ENCODE measurements at regions not wholly inside any gene's neighbourhood (a gene's known extent, or its start where the extent isn't known, plus 50 kb on each side); places are given as distances from the start of the nearest gene placed in this dataset.

GRCh38 chr2:34098256-34098655 is 499.2 kb upstream of the FAM98A start:
- Histone ChIP-seq H3K9me3 (ENCODE audit: low read length) (no peaks in the 10 kb centered on the region), H3K9me2 (replicated peaks; ENCODE audit: low read length) (no peaks in the 10 kb centered on the region), H3K4me3 (ENCODE audit: low read length) (no peak overlapping the region), H3K27ac (ENCODE audit: low read length) (no peak overlapping the region), H3F3A (ENCODE audit: low read length, unreplicated experiment) (no peaks in the 10 kb centered on the region), H3K79me2 (ENCODE audit: low read length) (no peaks in the 10 kb centered on the region), H4K20me1 (ENCODE audit: low read length) (no peaks in the 10 kb centered on the region), H3K4me2 (ENCODE audit: low read length) (no peak overlapping the region), H3K9ac (ENCODE audit: low read length) (no peak overlapping the region), H2AFZ (ENCODE audit: low read length) (no peak overlapping the region), H3K4me1 (ENCODE audit: insufficient read depth, low read length) (peaks cover 1% of the 10 kb centered on the region), H3K27me3 (ENCODE audit: low read length) (no peaks in the 10 kb centered on the region), H3K36me3 (ENCODE audit: low read depth, low read length) (no peaks in the 10 kb centered on the region)
- CTCF ChIA-PET = no interaction called here
- ATAC-seq = no peak
- no TSS peak for BruUV-seq (replicated peaks)
- POLR2A ChIA-PET (ENCODE audit: unreplicated experiment) = no interaction called here
- DNase-seq = no peak
- intact Hi-C loops (cut with micrococcal nuclease) = loop anchor here (10.0 kb wide), 1 partner anchor 257 kb away; no protein-coding TSS in a partner anchor
- no peak for TF ChIP-seq EZH2phosphoT487 (IDR thresholded peaks at IDR 0.05; ENCODE audit: borderline replicate concordance, low read length)
- no peak for TF ChIP-seq EZH2 (IDR thresholded peaks at IDR 0.05; ENCODE audit: low read length, unreplicated experiment)
- TF ChIP-seq CTCF (conservative IDR thresholded peaks at IDR 0.05; ENCODE audit: low read depth, low read length) = no peak

GRCh38 chr2:34096562-34097171 is 497.6 kb upstream of the FAM98A start:
- ChIA-PET POLR2A (ENCODE audit: unreplicated experiment) (no interaction called here), CTCF (no interaction called here)
- Histone ChIP-seq H3K9ac (ENCODE audit: low read length) (no peak overlapping the region), H3K36me3 (ENCODE audit: low read depth, low read length) (no peaks in the 10 kb centered on the region), H3K79me2 (ENCODE audit: low read length) (no peaks in the 10 kb centered on the region), H3F3A (ENCODE audit: low read length, unreplicated experiment) (no peaks in the 10 kb centered on the region), H3K9me3 (ENCODE audit: low read length) (no peaks in the 10 kb centered on the region), H3K9me2 (replicated peaks; ENCODE audit: low read length) (no peaks in the 10 kb centered on the region), H2AFZ (ENCODE audit: low read length) (no peak overlapping the region), H3K27ac (ENCODE audit: low read length) (no peak overlapping the region), H3K27me3 (ENCODE audit: low read length) (peaks cover 3% of the 10 kb centered on the region; the same call in 1 of the 2 replicates), H3K4me2 (ENCODE audit: low read length) (no peak overlapping the region), H4K20me1 (ENCODE audit: low read length) (no peaks in the 10 kb centered on the region), H3K4me3 (ENCODE audit: low read length) (no peak overlapping the region), H3K4me1 (ENCODE audit: insufficient read depth, low read length) (no peaks in the 10 kb centered on the region)
- peak; percentile 85 for TF ChIP-seq CTCF (conservative IDR thresholded peaks at IDR 0.05; ENCODE audit: low read depth, low read length)
- no peak for TF ChIP-seq EZH2phosphoT487 (IDR thresholded peaks at IDR 0.05; ENCODE audit: borderline replicate concordance, low read length)
- intact Hi-C loops (cut with micrococcal nuclease) = loop anchor here (10.0 kb wide), 1 partner anchor 258 kb away; no protein-coding TSS in a partner anchor
- peak; percentile 84 for DNase-seq
- BruUV-seq (replicated peaks) = no TSS peak
- ATAC-seq = peak; percentile 69

DNA sequence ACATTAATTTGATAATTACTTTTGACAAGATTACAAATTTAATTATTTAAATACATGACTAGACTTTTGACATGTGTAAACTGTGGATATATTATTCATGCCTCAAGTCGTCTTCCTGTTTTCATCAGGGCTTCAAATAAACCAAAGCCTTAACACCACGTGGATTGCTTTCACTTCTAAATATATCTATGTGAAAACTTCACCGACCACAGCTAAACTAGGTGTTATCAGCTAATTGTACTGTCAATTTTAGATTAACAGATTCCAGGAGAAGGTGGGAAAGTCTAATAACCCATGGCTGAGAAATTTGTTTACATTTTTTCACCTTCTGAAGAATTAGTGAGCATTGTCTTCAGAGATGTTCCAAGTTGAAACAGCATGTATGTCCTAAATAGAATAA is 494.7 kb upstream of the FAM98A start:
- Histone ChIP-seq H3K9ac (ENCODE audit: low read length) (no peak overlapping the region), H4K20me1 (ENCODE audit: low read length) (no peaks in the 10 kb centered on the region), H3K27me3 (ENCODE audit: low read length) (peaks cover 3% of the 10 kb centered on the region; the same call in 1 of the 2 replicates), H3F3A (ENCODE audit: low read length, unreplicated experiment) (no peaks in the 10 kb centered on the region), H3K36me3 (ENCODE audit: low read depth, low read length) (no peaks in the 10 kb centered on the region), H3K79me2 (ENCODE audit: low read length) (no peaks in the 10 kb centered on the region), H3K9me2 (replicated peaks; ENCODE audit: low read length) (no peaks in the 10 kb centered on the region), H3K4me1 (ENCODE audit: insufficient read depth, low read length) (no peaks in the 10 kb centered on the region), H3K4me3 (ENCODE audit: low read length) (0 out of 2 replicates have a peak overlapping the region, but pooled peaks have one; percentile 11), H3K27ac (ENCODE audit: low read length) (no peak overlapping the region), H2AFZ (ENCODE audit: low read length) (0 out of 2 replicates have a peak overlapping the region, but pooled peaks have one; percentile 15), H3K9me3 (ENCODE audit: low read length) (no peaks in the 10 kb centered on the region), H3K4me2 (ENCODE audit: low read length) (peak overlapping the region; percentile 14)
- DNase-seq = no peak
- CTCF ChIA-PET = no interaction called here
- intact Hi-C loops (cut with micrococcal nuclease) = loop anchor here (10.0 kb wide), 1 partner anchor 261 kb away; no protein-coding TSS in a partner anchor
- no TSS peak for BruUV-seq (replicated peaks)
- POLR2A ChIA-PET (ENCODE audit: unreplicated experiment) = no interaction called here
- TF ChIP-seq EZH2phosphoT487 (IDR thresholded peaks at IDR 0.05; ENCODE audit: borderline replicate concordance, low read length) = no peak
- TF ChIP-seq EZH2 (IDR thresholded peaks at IDR 0.05; ENCODE audit: low read length, unreplicated experiment) = no peak
- no peak for TF ChIP-seq CTCF (conservative IDR thresholded peaks at IDR 0.05; ENCODE audit: low read depth, low read length)
- no peak for ATAC-seq
